GM12891 (cell line): ENCODE measurements at regions not wholly inside any gene's neighbourhood (a gene's known extent, or its start where the extent isn't known, plus 50 kb on each side); places are given as distances from the start of the nearest gene placed in this dataset.

Experiments
- POLR2A ChIP-seq: IDR thresholded peaks from 2 replicates; pipeline ENCODE4 v1.6.1; 2011; ENCODE audit warnings: low read depth, low read length, control low read depth
- POLR2AphosphoS5 ChIP-seq: IDR thresholded peaks from 2 replicates; pipeline ENCODE4 v1.6.1; 2011; ENCODE audit warnings: low read depth, low read length, control low read depth
- SPI1 ChIP-seq: IDR thresholded peaks from 2 replicates; pipeline ENCODE4 v1.6.1; 2011; ENCODE audit warnings: low read depth, low read length, control low read depth
- TAF1 ChIP-seq: IDR thresholded peaks from 2 replicates; pipeline ENCODE4 v1.6.1; 2011; ENCODE audit warnings: low read depth, low read length, control low read depth

GRCh38 chr2:60119778-60120177, 433.7 kb downstream of the BCL11A start:
- TF ChIP-seq SPI1 (no peak), POLR2A (no peak), POLR2AphosphoS5 (no peak), TAF1 (no peak)
